Endometrium (tissue), 2 donors: ENCODE measurements at regions not wholly inside any gene's neighbourhood (a gene's known extent, or its start where the extent isn't known, plus 50 kb on each side); places are given as distances from the start of the nearest gene placed in this dataset.

ENCODE experiments used
- FAIRE-seq: peaks from 2 replicates; lab custom pipeline; 2012; peaks lifted over from hg19 to GRCh38; lab: Jason Lieb, UNC
- donor health status: control.
- donor health status: control.

- no peak for FAIRE-seq
These were observed 95.5 kb upstream of the ZNF469 start for GRCh38 chr16:88287219-88287618.

DNA sequence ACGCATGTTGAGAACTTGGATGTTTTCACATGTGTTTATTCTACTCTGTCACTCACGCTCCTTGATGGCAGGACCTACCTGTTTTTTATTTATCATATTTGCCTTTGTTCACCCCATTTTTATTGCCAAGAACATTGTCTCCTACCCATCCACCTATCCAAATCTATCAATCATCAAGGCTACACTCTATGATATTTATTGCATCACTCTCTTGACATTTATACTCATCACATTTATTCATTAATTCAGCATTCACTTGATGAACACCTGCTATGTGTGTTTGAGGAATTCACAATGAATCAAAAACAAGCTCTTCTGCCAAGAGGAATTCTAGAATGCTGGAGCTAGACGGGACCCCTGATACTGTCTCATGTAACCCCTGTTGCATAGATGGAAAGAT, 94.5 kb upstream of the ZNF469 start:
- FAIRE-seq = no peak

DNA sequence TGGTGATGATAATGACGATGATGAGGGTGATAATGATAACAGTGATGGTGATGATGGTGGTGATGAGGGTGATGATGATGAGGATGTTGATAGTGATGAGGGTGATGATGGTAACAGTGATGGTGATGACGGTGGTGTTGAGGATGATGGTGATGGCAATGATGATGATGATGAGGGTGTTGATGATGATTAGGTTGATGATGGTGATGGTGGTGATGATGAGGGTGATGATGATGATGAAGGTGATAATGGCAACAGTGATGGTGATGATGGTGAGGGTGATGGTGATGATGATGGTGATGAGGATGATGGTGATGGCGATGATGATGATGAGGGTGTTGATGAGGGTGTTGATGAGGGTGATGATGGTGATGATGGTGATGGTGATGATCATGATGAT, 93.8 kb upstream of the ZNF469 start:
- no peak for FAIRE-seq

GRCh38 chr16:88289561-88289960, 93.2 kb upstream of the ZNF469 start:
- no peak for FAIRE-seq

DNA sequence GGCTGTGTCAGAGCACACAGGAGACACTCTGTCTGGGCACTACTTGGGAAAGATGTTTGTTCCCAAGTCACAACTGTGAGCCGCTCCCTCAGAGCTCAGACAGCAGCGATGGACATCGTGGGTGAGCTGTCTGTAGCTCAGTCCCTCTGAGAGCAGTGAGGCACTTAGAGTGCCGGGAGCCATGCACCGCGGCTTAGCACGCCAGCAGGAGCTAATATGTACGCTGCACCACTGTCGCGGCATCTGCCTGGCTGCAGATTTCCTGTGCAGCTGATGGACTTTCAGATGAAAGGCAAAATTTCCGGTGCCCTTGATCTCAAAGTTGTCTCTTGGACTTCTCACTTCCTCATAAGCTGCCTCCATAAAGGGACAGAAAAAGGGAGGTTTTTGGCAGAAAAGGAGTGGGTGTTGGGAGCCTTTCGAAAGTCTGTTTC, 92.8 kb upstream of the ZNF469 start:
- FAIRE-seq = no peak

- no peak for FAIRE-seq
These were observed 91.6 kb upstream of the ZNF469 start for GRCh38 chr16:88290850-88291830.

- no peak for FAIRE-seq
These were observed 90.5 kb upstream of the ZNF469 start for GRCh38 chr16:88292007-88292970.

DNA sequence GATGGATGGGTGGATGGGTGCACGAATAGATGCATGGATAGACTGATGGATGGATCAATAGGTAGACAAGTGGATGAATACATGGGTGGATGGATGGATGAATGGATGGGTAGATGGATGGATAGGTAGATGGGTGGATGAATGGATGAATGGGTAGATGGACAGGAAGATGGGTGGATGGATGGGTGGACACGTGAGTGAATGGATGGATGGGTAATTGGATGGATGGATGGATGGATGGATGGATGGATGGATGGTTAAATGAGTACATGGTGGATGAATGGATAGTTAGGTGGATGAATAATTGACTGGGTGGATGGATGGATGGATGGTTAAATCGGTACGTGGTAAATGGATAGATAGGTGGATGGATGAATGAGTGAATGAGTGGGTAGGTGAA, 89.7 kb upstream of the ZNF469 start:
- FAIRE-seq = no peak

DNA sequence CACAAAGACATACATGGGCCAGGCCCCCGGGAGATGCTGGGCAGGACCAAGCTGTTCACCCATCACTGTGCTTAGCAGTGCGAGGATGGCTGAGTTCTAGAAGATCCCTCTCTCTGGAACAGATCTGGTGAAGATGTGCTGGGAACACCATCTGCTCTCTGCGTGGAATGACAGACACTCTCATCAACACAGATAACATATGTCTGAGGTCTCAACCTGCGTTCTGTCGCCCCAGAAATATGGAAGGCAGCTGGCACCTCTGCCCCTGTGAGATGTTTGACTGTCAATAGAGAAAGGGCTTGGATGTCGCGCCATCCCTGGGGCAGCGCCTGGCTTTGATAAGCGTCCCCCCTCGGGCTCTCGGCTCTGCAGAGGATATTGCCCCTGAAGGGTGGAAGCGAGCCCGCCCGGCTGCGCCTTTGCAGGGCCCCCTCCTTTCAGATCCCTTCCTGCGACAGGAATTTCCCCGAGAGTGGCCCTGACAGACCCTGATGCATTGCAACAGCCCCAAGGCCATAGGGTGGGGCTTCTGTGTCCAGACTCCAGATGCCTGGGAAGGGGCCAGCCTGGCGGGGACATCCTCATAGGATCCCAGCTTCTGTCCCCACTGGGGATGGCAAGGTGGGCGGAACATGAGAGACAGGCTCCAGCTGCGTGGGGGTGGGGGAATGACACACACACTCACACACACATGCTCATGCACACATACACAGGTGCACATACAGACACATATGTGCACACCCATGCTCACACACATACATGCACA, 86.9 kb upstream of the ZNF469 start:
- no peak for FAIRE-seq

DNA sequence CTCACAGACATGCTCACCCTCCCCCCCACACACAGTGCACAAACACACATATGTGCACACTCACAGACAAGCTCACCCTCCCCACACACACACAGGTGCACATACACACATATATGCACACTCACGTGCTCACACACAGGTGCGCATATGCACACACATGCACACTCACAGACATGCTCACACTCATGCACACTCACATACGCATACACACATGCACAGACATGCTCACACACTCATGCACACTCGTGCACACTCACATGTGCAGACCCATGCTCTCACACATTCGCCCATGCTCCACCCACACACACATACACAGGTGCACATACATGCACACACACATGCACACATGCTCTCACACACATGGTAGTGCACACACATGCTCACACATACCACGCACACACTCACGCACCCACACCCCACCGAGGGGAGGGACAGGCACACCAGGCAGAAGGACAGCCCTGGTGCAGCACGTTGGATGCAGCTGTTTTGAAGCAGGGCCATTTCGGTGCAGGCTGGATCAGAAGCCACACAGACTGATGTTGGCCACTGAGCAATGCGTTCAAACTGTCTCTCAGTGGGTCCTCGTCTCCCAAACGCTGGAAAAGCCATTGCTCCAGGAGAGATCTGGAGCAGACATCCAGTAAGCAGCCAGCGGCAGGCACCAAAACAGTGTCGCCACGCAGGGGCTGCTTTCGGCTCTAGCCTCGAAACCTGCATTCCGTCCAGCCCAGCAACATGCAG, 86.2 kb upstream of the ZNF469 start:
- no peak for FAIRE-seq

DNA sequence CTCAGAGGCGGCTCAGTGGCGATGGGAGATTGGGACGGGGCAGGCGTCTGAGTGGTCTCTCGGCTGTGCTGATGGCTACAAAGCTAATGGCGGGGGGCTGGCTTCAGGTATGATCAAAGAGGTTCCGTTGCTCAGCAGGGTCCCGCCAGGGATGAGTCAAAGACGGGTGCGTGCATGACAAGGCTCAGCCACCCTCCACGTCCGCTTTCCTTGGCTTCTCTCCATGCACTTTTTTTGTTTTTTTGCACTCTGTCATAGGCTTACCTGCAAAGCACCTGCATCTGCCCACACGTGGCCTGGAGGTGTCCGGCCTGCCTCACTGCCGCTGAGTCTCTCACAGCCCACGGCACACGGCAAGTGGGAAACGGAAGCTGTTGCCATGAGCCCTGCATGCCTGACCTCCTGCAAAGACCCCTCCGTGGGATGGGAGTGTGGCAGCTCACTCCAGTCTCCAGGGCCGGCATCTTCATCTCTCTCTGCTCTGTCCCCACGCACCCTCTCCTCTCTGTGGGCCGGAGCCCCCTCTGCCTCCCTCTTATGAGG, 85.5 kb upstream of the ZNF469 start:
- no peak for FAIRE-seq

- FAIRE-seq = no peak
These were observed 84.5 kb upstream of the ZNF469 start for GRCh38 chr16:88298181-88298832.

DNA sequence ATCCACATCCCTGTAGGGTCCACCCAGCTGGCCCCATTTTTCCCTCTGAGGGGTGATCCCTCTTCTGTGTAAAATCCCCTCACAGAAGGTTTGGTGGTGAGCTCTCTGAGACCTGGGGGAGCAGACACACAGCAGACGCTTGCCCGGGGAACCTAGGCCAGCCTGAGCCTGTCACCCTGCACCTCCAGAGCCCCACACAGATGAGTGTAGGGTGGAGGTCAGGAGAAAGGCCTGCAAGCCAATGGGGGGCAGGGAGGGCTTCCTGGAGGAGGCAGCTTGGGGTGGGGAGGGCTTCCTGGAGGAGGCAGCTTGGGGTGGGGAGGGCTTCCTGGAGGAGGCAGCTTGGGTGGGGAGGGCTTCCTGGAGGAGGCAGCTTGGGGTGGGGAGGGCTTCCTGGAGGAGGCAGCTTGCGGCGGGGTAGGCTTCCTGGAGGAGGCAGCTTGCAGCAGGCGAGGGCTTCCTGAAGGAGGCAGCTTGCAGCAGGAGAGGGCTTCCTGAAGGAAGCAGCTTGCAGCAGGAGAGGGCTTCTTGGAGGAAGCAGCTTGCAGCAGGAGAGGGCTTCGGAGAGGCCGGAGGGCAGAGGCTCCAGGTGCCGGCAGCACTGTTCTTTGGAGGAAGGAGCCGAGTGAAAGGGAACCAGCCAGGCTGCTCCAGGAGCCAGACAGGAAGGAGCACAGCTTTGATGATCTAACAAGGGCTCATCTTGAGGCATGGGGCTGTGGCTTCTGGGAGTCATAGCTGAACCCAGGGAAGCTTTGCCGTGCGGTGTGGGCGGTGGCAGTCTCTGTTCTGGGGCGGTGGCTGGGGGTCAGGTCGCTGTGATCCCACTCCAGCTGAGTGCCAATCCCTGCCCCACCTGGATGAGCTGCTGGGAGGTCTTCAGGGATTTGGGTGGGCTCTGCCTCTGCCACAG, 83.7 kb upstream of the ZNF469 start:
- FAIRE-seq = no peak

DNA sequence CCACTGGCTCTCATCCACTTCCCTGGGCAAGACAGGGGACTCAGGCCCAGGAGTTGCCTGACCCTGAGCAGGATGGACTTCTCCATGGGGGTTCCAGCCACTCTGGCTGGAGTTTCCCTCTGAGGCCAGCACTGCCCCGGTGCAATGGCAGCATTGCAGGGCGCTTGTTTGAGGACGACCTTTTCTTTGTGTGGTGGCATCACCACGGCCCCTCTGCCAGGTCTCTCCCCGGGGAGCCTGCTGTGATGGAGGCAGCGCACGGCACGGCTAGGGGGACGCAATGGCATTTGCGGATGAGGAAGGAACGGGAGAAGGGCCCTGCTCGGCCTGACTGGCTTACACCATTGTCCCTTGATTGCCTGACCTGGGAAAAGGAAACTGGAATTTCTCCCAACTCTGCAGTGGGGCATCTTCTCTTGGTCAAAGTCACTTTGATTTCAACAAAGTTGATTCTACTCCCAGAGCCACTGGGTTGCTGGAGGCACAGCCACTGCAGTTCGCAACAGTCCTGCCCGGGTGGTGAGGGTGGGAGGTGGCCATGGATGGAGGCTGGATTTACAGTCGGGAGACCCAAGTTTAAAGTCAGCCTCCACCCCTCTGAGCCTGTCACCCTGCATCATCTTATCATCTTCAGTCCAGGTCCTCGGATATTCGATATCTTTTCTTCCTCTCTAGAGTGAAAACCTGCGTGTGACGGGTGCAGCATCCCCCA, 82.9 kb upstream of the ZNF469 start:
- no peak for FAIRE-seq

GRCh38 chr16:88300463-88300835, 82.3 kb upstream of the ZNF469 start:
- FAIRE-seq = no peak

DNA sequence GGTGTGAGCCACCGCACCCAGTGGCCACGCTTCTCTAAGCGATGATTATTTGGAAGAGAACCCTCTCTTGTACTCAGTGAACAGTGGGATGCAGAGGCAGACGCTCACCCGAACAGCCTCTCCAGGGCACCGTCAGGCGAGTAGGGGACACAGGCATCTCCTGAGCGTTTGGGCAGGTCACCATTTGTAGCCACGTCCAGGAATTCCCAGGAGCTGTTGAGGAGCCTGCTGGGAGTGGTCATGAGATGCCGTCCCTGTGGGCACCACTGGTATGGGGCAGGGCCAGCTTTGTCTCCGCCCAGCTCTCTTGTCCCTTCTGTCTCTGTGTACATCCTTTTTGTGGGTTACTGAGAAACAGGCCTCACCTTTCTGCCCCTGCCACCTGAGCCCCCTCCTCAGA, 81.3 kb upstream of the ZNF469 start:
- FAIRE-seq = no peak

- no peak for FAIRE-seq
These were observed 80.9 kb upstream of the ZNF469 start for GRCh38 chr16:88301886-88302285.

DNA sequence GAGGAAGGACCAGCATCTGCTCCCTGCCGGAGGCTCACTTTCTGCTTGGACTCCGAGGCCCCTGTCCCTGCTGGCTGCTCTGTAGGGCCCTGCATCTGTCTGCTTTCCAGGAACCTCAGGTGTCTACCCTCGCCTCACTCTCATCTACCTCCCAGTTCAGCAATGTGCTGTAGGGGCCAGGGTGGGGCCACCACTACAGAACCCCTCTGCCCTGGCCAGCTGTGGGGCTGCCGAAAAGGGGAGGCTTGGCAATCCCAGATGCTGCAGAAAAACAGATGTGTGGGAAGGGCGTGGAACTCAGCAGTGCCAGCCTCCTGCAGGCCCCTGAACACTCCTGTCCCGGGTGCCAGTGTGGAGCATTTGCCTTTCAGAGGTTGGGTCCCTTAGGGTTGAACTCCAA, 80.1 kb upstream of the ZNF469 start:
- no peak for FAIRE-seq

DNA sequence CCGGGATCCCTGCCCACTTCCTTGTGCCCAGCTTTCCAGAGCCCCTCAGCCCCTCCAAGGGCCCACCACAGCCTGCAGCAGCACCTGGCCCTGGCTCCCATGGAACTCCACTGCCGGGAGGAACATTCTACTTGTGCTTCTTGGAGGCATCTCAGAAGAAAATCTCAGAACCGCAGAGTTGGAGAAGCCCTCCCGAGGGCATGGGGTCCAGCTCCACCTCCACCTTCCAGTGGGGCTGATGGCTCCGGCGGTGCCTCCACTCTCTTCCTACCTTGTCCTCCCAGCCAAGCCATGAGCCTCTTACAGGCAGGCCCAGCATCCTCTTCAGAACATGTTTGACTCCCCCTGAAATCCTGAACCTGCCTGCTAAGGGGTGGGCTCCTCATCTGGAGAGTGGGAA, 79.4 kb upstream of the ZNF469 start:
- FAIRE-seq = no peak
